GM13976 (cell line): ENCODE measurements at regions not wholly inside any gene's neighbourhood (a gene's known extent, or its start where the extent isn't known, plus 50 kb on each side); places are given as distances from the start of the nearest gene placed in this dataset.

Experiments used
- DNase-seq: peaks from one replicate; pipeline ENCODE4 v3.0.0; 2012; ENCODE audit warnings: low spot score
- CTCF ChIP-seq: IDR thresholded peaks from 2 replicates; pipeline ENCODE4 v1.5.1; 2012; ENCODE audit warnings: borderline replicate concordance, mild to moderate bottlenecking; ENCODE audit not compliant: insufficient read depth; ENCODE audit errors: extremely low read depth, missing control alignments, control extremely low read depth
- in situ Hi-C: fragments of 300-500 bp; cut with MboI; formaldehyde crosslinking; loops from one replicate; pipeline ENCODE4 v1.12.0; 2022; ENCODE audit warnings: low sequenced_read_pairs, mixed read lengths, inconsistent platforms; ENCODE audit not compliant: unreplicated experiment

- in situ Hi-C loops, result no loop called here
- no peak for TF ChIP-seq CTCF
- no peak for DNase-seq
Measured at GRCh38 chr13:100892981-100893380, 218.4 kb upstream of the TMTC4 start.

DNA sequence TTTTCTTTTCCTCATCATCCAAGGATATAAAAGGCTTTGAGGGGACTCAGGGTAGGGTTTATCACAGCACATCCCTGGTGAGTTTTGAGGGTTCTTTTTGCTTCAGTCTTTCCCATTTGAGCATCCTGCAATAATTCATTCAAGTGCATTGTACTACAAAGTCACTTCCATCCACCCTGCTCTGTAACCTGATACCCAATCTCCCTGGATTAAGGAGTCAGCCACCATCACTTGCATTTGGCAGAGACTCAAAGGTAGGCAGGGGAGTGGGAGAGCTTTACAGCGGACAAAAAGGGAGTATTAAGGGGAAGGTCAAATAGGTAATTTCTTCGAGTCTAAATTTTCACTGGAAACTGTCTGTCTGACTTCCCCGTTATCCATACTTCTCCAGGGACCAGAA, 216.1 kb upstream of the TMTC4 start:
- in situ Hi-C loops, result no loop called here
- DNase-seq, result no peak
- no peak for TF ChIP-seq CTCF

DNA sequence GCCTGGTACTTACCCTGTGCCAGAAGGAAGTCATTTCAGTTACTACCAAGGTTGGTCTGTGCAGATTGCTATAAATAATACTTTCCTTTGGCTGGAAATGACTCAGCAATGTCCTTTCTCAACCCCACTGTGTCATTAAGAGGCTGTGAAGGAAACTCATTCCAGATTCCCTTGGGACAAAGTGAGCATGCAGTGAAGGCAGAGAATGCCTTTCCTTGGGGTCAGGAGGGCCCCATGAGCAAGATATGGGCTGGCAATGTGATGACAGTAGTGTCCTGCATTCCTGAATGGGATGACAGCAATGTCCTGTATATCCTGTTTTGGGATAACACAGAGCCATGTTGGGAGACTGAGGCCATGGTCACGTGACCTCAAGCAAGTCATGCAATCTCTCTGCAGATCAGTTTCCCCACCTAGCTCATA, 213.1 kb upstream of the TMTC4 start:
- no peak for TF ChIP-seq CTCF
- in situ Hi-C loops, result no loop called here
- no peak for DNase-seq

DNA sequence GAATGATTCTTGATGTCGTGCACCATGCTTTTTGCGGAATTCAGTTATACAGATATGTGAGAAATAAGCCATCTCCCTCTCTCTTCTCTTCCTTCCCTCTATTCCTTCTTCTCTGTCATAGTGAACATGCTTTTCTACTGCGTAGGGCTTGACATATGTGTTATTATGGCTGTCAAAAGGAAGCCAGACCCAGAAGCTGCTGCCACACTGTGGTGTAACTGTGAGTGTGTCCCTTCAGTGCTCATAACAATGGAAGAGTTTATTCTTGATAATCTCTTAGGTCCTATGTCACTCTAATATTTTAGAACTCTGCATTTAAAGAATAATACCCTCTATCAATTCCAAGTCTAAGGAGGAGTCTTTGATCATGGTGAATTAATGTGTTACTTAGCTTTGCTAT, 208.9 kb upstream of the TMTC4 start:
- TF ChIP-seq CTCF, result no peak
- in situ Hi-C loops, result no loop called here
- DNase-seq, result no peak

DNA sequence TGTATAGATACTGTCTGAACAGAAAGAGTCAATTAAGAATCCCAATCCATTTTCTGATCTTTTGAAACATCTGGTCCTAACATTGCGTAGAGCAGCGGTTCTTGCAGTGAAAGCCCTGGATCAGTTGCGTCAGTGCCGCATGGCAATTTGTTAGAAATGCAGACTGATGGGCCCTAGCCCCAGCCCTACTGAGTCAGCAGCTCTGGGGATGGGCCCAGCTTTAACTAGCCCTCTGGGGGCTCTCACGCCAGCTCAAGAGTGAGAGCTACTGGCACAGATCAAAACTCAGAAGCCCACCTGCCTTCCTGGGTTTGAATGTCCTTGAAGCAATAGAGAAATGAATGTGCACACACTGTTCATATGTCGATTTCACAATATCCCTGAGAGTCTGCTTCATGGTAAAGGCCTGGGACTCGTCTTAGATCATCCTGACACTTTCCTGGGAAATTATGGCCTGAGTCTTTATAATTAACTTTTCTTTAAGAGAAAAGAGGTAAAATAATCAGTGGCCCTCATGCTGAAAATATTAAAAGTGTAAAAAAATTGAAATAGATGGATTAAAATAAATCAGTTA, 206.8 kb upstream of the TMTC4 start:
- TF ChIP-seq CTCF, result no peak
- in situ Hi-C loops, result no loop called here
- DNase-seq, result no peak

DNA sequence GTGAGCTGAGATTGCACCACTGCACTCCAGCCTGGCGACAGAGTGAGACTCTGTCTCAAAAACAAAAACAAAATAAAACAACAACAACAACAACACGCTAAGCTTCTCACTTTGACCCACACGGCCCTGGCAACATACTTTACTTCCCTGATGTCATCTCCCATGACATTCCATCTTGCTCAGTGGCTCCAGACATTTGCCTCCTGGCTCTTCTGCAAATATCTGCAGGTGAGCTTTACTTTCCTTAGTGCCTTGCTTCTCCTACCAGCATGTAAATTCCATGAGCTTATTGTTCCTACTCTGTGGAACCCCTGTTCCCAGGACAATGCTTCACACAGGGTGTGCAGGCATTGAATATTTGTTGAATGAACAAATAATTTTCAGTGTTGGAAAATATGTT, 205.6 kb upstream of the TMTC4 start:
- no peak for TF ChIP-seq CTCF
- in situ Hi-C loops, result no loop called here
- DNase-seq, result no peak

DNA sequence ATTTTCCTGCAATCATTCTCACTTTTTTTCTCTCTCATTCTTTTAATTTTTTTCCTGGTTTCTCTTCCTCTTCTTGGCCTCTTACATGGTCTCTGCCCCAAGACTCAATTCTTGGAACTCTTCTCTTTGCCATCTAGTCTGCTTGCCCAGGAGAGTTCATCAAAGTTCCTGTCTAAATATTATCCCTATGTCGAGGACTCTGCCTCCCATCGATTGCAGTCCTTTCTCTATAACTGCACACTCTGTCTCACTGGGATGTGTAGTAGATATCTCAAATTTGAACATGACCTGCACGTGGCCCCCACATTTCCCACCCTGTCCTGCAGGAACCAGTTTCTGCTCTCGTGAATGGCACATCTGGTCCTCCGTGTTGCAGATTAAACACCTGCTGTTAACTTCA, 204.7 kb upstream of the TMTC4 start:
- TF ChIP-seq CTCF, result no peak
- in situ Hi-C loops, result no loop called here
- no peak for DNase-seq
